ENCODE measurements at regions not wholly inside any gene's neighbourhood (a gene's known extent, or its start where the extent isn't known, plus 50 kb on each side); places are given as distances from the start of the nearest gene placed in this dataset.
"Not testable (repeated sequence)": the region's sequence is repeated elsewhere in the genome, so short reads cannot be mapped to it uniquely, and the experiment has no call there.

GRCh38 chr2:142495141-142495540, 364.3 kb upstream of the LRP1B start:
- TF ChIP-seq CTCF (IDR thresholded peaks at IDR 0.05; ENCODE audit: low read depth, low read length) = no peak
- no peak for DNase-seq (ENCODE audit: extremely low read depth, low read depth)

GRCh38 chr2:142489631-142490030, 358.8 kb upstream of the LRP1B start:
- not testable (repeated sequence) for DNase-seq (ENCODE audit: extremely low read depth, low read depth)

GRCh38 chr2:142484111-142484510, 353.3 kb upstream of the LRP1B start:
- no peak for DNase-seq (ENCODE audit: extremely low read depth, low read depth)

GRCh38 chr2:142483653-142484052, 352.8 kb upstream of the LRP1B start:
- TF ChIP-seq CTCF (IDR thresholded peaks at IDR 0.05; ENCODE audit: low read depth, low read length) = no peak
- no peak for DNase-seq (ENCODE audit: extremely low read depth, low read depth)

More at GRCh38 chr2:142484111-142484510, 353.3 kb upstream of the LRP1B start:
- no peak for TF ChIP-seq CTCF (IDR thresholded peaks at IDR 0.05; ENCODE audit: low read depth, low read length)

GRCh38 chr2:142478206-142478605, 347.4 kb upstream of the LRP1B start:
- no peak for TF ChIP-seq CTCF (IDR thresholded peaks at IDR 0.05; ENCODE audit: low read depth, low read length)

GRCh38 chr2:142472382-142472781, 341.6 kb upstream of the LRP1B start:
- TF ChIP-seq CTCF (IDR thresholded peaks at IDR 0.05; ENCODE audit: low read depth, low read length) = no peak
- DNase-seq (ENCODE audit: extremely low read depth, low read depth) = no peak

More at GRCh38 chr2:142478206-142478605, 347.4 kb upstream of the LRP1B start:
- no peak for DNase-seq (ENCODE audit: extremely low read depth, low read depth)

- TF ChIP-seq CTCF (IDR thresholded peaks at IDR 0.05; ENCODE audit: low read depth, low read length) = no peak
- no peak for DNase-seq (ENCODE audit: extremely low read depth, low read depth)
Measured at GRCh38 chr2:142467321-142467720, 336.5 kb upstream of the LRP1B start.

- no peak for DNase-seq (ENCODE audit: extremely low read depth, low read depth)
- TF ChIP-seq CTCF (IDR thresholded peaks at IDR 0.05; ENCODE audit: low read depth, low read length) = no peak
Measured at GRCh38 chr2:142463047-142463446, 332.2 kb upstream of the LRP1B start.
